NCI-H446 (cell line): ENCODE measurements at regions not wholly inside any gene's neighbourhood (a gene's known extent, or its start where the extent isn't known, plus 50 kb on each side); places are given as distances from the start of the nearest gene placed in this dataset.
"Not testable (repeated sequence)": the region's sequence is repeated elsewhere in the genome, so short reads cannot be mapped to it uniquely, and the experiment has no call there.

Experiments
- DNase-seq, 2 experiments: peaks; one replicate each; lab custom pipeline; 2025; lab: John Stamatoyannopoulos, UW

GRCh38 chr6:12516070-12516469 lies 200.5 kb upstream of the PHACTR1 start:
- DNase-seq = no peak

- DNase-seq = no peak
Measured at GRCh38 chr6:12522347-12522746, 194.2 kb upstream of the PHACTR1 start.

GRCh38 chr6:12523726-12524125 lies 192.8 kb upstream of the PHACTR1 start:
- peak in 1 of 2 experiments; percentile 21 for DNase-seq

- no peak for DNase-seq
Measured at GRCh38 chr6:12525276-12525675, 191.3 kb upstream of the PHACTR1 start.

- DNase-seq = no peak
Measured at GRCh38 chr6:12527339-12527738, 189.2 kb upstream of the PHACTR1 start.

GRCh38 chr6:12528136-12528535 lies 188.4 kb upstream of the PHACTR1 start:
- no peak for DNase-seq

- no peak for DNase-seq
Measured at GRCh38 chr6:12528581-12529363, 187.8 kb upstream of the PHACTR1 start.

GRCh38 chr6:12529364-12530019 lies 187.1 kb upstream of the PHACTR1 start:
- DNase-seq = no peak

- no peak for DNase-seq
Measured at GRCh38 chr6:12530345-12530744, 186.2 kb upstream of the PHACTR1 start.

GRCh38 chr6:12533586-12533985 lies 183.0 kb upstream of the PHACTR1 start:
- no peak for DNase-seq

GRCh38 chr6:12534069-12534853 lies 182.3 kb upstream of the PHACTR1 start:
- DNase-seq = no peak

- no peak for DNase-seq
Measured at GRCh38 chr6:12535586-12536314, 180.8 kb upstream of the PHACTR1 start.

GRCh38 chr6:12536416-12536815 lies 180.2 kb upstream of the PHACTR1 start:
- no peak for DNase-seq

GRCh38 chr6:12537389-12537788 lies 179.2 kb upstream of the PHACTR1 start:
- DNase-seq = no peak

GRCh38 chr6:12538881-12539357 lies 177.6 kb upstream of the PHACTR1 start:
- DNase-seq = no peak

- not testable (repeated sequence) for DNase-seq
Measured at GRCh38 chr6:12542319-12543115, 174.1 kb upstream of the PHACTR1 start.

GRCh38 chr6:12543953-12544352 lies 172.6 kb upstream of the PHACTR1 start:
- DNase-seq = no peak

- no peak for DNase-seq
Measured at GRCh38 chr6:12544821-12545565, 171.6 kb upstream of the PHACTR1 start.

- DNase-seq = no peak
Measured at GRCh38 chr6:12545619-12546409, 170.8 kb upstream of the PHACTR1 start.
